MM.1S (cell line): ENCODE measurements at regions not wholly inside any gene's neighbourhood (a gene's known extent, or its start where the extent isn't known, plus 50 kb on each side); places are given as distances from the start of the nearest gene placed in this dataset.

Source experiments
- DNase-seq: peaks from one replicate; pipeline ENCODE4 v3.0.0-alpha.2; 2015
- H2AFZ ChIP-seq: fragments of 300-600 bp; sonication (generic); 2 replicates; pipeline ENCODE4 v1.6.0; 2016; ENCODE audit warnings: antibody characterized with exemption, low read length
- H3F3A ChIP-seq: fragments of 300-600 bp; sonication (generic); 2 replicates; pipeline ENCODE4 v1.6.1; 2016; ENCODE audit warnings: mild to moderate bottlenecking, antibody characterized with exemption, low read length, moderate library complexity, mixed read lengths; ENCODE audit not compliant: insufficient read depth
- H3K27ac ChIP-seq: fragments of 300-600 bp; sonication (generic); 2 replicates; pipeline ENCODE4 v1.5.1; 2016; ENCODE audit warnings: mild to moderate bottlenecking, low read length
- H3K27me3 ChIP-seq: fragments of 300-600 bp; sonication (generic); replicated peaks from 2 replicates; pipeline ENCODE4 v1.6.0; 2016; ENCODE audit warnings: low read length; ENCODE audit not compliant: insufficient read depth
- H3K36me3 ChIP-seq: fragments of 300-600 bp; sonication (generic); replicated peaks from 2 replicates; pipeline ENCODE4 v1.6.1; 2016; ENCODE audit warnings: mild to moderate bottlenecking, low read length, mixed read lengths; ENCODE audit not compliant: insufficient read depth
- H3K4me1 ChIP-seq: fragments of 300-600 bp; sonication (generic); 2 replicates; pipeline ENCODE4 v1.6.1; 2016; ENCODE audit warnings: low read length, mixed read lengths
- H3K4me2 ChIP-seq: fragments of 300-600 bp; sonication (generic); 2 replicates; pipeline ENCODE4 v1.6.0; 2016; ENCODE audit warnings: low read depth, low read length
- H3K4me3 ChIP-seq: fragments of 300-600 bp; sonication (generic); 2 replicates; pipeline ENCODE4 v1.5.1; 2016; ENCODE audit warnings: low read length, mixed read lengths
- H3K79me2 ChIP-seq: fragments of 300-600 bp; sonication (generic); 2 replicates; pipeline ENCODE4 v1.6.1; 2016; ENCODE audit warnings: mixed run types, low read length, mixed read lengths
- H3K9ac ChIP-seq: fragments of 300-600 bp; sonication (generic); 2 replicates; pipeline ENCODE4 v1.6.1; 2016; ENCODE audit warnings: low read length, mixed read lengths
- H3K9me2 ChIP-seq: fragments of 300-600 bp; sonication (generic); replicated peaks from 2 replicates; pipeline ENCODE4 v1.6.1; 2016; ENCODE audit warnings: mild to moderate bottlenecking, low read length, mixed read lengths; ENCODE audit not compliant: insufficient read depth
- H3K9me3 ChIP-seq: fragments of 300-600 bp; sonication (generic); replicated peaks from 2 replicates; pipeline ENCODE4 v1.6.1; 2016; ENCODE audit warnings: mild to moderate bottlenecking, low read length, mixed read lengths; ENCODE audit not compliant: insufficient read depth
- H4K20me1 ChIP-seq: fragments of 300-600 bp; sonication (generic); 2 replicates; pipeline ENCODE4 v1.6.1; 2016; ENCODE audit warnings: mild to moderate bottlenecking, low read length, moderate library complexity, mixed read lengths; ENCODE audit not compliant: insufficient read depth
- EZH2 ChIP-seq: fragments of 300-600 bp; sonication (generic); optimal IDR thresholded peaks from 2 replicates; pipeline ENCODE3; 2017; ENCODE audit warnings: low read depth, mild to moderate bottlenecking, antibody characterized with exemption, low read length, mixed read lengths
- EZH2phosphoT487 ChIP-seq: fragments of 300-600 bp; sonication (generic); IDR thresholded peaks from 2 replicates; pipeline ENCODE4 v1.6.1; 2018; ENCODE audit warnings: antibody characterized with exemption, low read length
- TF ChIP-seq, protein P1 (sequence below): fragments of 300-600 bp; sonication (generic); IDR thresholded peaks from 2 replicates; pipeline ENCODE4 v1.5.1; 2016; ENCODE audit warnings: antibody characterized with exemption, low read length, mixed read lengths

- DNase-seq: no peak
- H3K27me3 ChIP-seq: no peaks in the 10 kb centered on the region
- H3F3A ChIP-seq: peaks cover 4% of the 10 kb centered on the region; the same call in 1 of the 2 replicates
- H3K9me2 ChIP-seq: no peaks in the 10 kb centered on the region
- H3K36me3 ChIP-seq: no peaks in the 10 kb centered on the region
- no peak for TF ChIP-seq EZH2
- TF ChIP-seq, protein P1, sequence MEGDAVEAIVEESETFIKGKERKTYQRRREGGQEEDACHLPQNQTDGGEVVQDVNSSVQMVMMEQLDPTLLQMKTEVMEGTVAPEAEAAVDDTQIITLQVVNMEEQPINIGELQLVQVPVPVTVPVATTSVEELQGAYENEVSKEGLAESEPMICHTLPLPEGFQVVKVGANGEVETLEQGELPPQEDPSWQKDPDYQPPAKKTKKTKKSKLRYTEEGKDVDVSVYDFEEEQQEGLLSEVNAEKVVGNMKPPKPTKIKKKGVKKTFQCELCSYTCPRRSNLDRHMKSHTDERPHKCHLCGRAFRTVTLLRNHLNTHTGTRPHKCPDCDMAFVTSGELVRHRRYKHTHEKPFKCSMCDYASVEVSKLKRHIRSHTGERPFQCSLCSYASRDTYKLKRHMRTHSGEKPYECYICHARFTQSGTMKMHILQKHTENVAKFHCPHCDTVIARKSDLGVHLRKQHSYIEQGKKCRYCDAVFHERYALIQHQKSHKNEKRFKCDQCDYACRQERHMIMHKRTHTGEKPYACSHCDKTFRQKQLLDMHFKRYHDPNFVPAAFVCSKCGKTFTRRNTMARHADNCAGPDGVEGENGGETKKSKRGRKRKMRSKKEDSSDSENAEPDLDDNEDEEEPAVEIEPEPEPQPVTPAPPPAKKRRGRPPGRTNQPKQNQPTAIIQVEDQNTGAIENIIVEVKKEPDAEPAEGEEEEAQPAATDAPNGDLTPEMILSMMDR: no peak
- no peak for TF ChIP-seq EZH2phosphoT487
- H2AFZ ChIP-seq: no peak overlapping the region
- H3K27ac ChIP-seq: no peak overlapping the region
- H3K4me3 ChIP-seq: no peak overlapping the region
- H4K20me1 ChIP-seq: no peaks in the 10 kb centered on the region
- no peaks in the 10 kb centered on the region for H3K79me2 ChIP-seq
- H3K4me2 ChIP-seq: no peak overlapping the region
- H3K9me3 ChIP-seq: no peaks in the 10 kb centered on the region
- peaks cover 27% of the 10 kb centered on the region for H3K4me1 ChIP-seq
- H3K9ac ChIP-seq: no peak overlapping the region
Observed at GRCh38 chr10:110370006-110370405, 65.3 kb upstream of the SMNDC1 start.

GRCh38 chr10:110372656-110373055, 67.9 kb upstream of the SMNDC1 start:
- no peaks in the 10 kb centered on the region for H3K9me2 ChIP-seq
- peaks cover 19% of the 10 kb centered on the region for H3K4me1 ChIP-seq
- DNase-seq: no peak
- no peaks in the 10 kb centered on the region for H3K27me3 ChIP-seq
- no peak for TF ChIP-seq EZH2phosphoT487
- TF ChIP-seq, protein P1: no peak
- TF ChIP-seq EZH2: no peak
- peaks cover 4% of the 10 kb centered on the region; the same call in 1 of the 2 replicates for H3F3A ChIP-seq
- H3K27ac ChIP-seq: no peak overlapping the region
- no peaks in the 10 kb centered on the region for H4K20me1 ChIP-seq
- H3K4me2 ChIP-seq: no peak overlapping the region
- H3K9ac ChIP-seq: no peak overlapping the region
- no peaks in the 10 kb centered on the region for H3K36me3 ChIP-seq
- H2AFZ ChIP-seq: no peak overlapping the region
- H3K9me3 ChIP-seq: no peaks in the 10 kb centered on the region
- no peaks in the 10 kb centered on the region for H3K79me2 ChIP-seq
- no peak overlapping the region for H3K4me3 ChIP-seq

GRCh38 chr10:110373059-110373458, 68.3 kb upstream of the SMNDC1 start:
- no peak for DNase-seq
- Histone ChIP-seq H3K4me2 (no peak overlapping the region), H4K20me1 (no peaks in the 10 kb centered on the region), H3K9me2 (no peaks in the 10 kb centered on the region), H3K4me3 (no peak overlapping the region), H3K9me3 (no peaks in the 10 kb centered on the region), H3K27me3 (no peaks in the 10 kb centered on the region), H3K36me3 (no peaks in the 10 kb centered on the region), H3K4me1 (peaks cover 15% of the 10 kb centered on the region), H2AFZ (no peak overlapping the region), H3F3A (peaks cover 3% of the 10 kb centered on the region; the same call in 1 of the 2 replicates), H3K9ac (no peak overlapping the region), H3K79me2 (no peaks in the 10 kb centered on the region), H3K27ac (no peak overlapping the region)
- TF ChIP-seq EZH2: no peak
- TF ChIP-seq EZH2phosphoT487: no peak
- TF ChIP-seq, protein P1: no peak
